GM19023 (cell line): ENCODE measurements at regions not wholly inside any gene's neighbourhood (a gene's known extent, or its start where the extent isn't known, plus 50 kb on each side); places are given as distances from the start of the nearest gene placed in this dataset.

Experiments used
- ATAC-seq: cut with Tn5 transposase; IDR thresholded peaks from one replicate; pipeline ENCODE4 v1.9.1; 2021; ENCODE audit warnings: mild to moderate bottlenecking, moderate library complexity; ENCODE audit not compliant: unreplicated experiment

DNA sequence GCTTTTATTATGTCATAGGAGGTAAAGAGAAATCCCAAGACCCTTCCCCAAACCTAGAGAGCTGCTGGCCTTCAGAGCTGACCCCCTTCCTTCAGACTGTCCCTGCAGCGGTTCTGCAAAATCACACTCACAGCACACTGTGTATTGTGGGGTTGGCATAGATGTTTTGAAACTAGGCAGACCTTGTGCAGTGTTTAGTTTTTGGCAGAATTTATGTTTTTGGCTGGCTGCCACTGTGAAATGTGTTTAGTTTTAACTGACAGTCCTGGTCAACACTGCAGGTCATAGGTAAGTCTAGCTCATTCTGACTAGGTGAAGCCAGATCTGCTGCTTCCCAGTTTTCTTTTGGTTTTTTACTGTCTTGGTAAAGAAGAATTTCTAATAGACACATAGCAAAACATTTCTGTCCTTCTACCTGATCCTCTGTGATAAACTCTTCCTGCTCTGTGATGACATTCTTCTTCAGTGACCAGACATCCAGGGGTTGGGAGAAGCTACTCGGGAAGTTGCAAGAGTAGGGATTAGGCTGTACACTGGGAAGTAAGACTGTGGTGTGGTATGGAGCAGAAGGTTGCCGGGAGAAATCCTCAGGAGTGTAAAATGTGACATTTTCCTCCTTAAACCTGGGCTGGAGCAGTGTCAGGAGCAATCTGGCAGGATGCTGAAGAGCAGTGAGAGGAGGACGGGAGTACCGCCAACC, 209.6 kb upstream of the MCTP2 start:
- ATAC-seq: no peak

DNA sequence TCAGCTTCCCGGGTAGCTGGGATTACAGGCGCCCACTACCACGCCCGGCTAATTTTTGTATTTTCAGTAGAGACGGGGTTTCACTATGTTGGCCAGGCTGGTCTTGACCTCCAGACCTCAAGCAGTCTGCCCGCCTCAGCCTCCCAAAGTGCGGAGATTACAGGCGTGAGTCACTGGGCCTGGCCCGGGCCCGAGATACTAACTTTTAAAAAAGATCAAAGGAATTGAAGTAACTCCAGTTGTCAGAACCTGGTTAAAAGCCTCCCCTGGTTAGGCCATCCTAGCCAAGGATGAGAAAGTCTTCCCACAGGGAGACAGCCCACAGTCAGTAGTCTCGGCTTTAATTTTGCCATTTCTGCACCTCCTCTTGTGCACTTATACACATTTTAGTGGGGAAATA, 212.3 kb upstream of the MCTP2 start:
- no peak for ATAC-seq

DNA sequence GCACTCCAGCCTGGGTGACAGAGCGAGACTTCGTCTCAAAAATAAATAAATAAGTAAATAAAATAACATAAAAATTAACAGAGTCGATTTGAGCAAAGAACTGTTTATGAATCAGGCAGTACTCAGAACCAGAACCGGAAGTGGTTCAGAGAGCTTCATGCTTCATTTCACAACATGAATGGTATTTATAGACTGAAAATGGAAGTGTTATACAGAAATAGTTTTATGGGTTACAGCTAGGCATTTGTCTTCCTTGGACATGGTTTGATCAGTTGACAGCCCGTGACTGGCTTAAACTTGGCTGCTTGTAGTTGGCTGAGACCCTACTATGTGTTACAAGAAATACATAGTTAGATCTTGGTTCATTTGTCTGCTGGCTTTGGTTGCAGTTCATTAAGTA, 216.0 kb upstream of the MCTP2 start:
- no peak for ATAC-seq

DNA sequence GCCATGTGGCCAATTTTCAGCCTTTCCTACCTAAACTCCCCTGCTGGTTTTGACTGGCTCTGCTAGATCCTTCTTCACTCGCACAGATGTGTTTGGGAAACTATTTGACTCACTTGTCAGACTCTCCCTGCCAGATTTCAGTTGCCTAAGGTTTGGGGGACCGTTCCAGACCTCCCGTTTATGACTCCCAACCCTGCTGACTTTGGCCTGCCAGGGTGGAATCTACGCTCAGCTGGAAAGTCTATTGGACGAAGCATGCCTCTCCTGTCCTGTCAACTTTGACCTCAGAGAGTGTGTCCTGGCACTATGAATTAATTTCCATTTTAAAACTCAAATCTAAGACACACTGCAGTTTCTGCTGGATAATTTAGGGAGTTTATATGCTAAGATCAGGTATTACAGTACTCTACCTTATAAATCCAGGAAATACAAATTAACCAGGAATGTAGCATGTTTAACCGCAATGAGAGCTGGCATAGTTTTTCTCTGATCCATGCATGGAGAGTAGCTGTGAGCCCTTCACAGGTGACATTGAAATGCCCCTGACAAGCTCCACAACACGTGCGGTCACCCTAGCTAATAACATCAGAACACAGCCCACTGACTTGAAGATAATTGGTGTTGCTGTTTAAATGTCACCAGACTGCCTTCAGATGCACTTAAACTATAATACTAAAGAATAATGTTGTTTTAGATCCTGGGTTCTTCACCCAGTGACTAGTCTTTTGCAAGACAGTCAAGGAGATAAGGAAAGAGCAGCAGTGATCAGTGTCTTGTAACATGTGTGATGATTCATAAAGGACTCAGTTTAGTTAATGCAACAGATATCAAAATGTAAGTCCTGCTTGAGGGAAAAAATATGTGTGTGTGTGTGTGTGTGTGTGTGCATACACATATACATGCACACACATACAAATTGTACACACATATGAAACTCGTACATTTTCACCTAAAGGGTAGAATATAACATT, 223.0 kb upstream of the MCTP2 start:
- no peak for ATAC-seq

DNA sequence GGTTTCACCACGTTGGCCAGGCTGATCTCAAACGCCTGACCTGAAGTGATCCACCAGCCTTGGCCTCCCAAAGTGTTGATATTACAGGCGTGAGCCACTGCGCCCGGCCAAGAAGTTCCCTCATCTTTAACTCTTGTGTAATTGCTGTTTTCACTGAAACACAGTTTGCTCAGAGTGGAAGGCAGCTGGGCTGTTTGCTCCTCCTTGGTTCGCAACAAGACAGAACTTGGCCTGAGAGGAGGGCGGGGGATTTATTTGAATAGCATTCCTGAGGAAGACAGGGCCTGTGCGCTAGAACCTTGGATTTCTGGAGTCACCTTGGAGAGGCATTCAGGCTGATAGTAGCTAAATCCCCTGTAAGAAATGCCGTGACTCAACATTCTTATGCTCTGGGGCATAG, 226.7 kb upstream of the MCTP2 start:
- no peak for ATAC-seq

DNA sequence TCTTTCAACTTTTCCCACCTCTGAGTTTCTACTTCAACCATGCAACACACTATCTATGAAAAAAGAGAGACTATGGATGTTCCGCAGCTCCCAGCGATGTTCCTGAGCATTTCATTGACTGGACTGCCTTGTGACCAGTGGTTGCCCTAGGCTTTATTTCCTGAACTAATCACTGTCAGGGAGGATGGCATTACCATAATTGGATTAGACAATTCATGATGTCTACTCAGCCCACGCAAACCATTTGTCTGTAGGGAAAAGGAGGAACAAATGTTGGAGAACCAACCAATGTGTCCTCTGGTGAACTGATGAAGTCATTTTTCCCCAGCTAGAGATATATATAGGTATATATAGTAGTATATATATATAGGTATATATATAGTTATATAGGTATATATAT, 229.3 kb upstream of the MCTP2 start:
- no peak for ATAC-seq

DNA sequence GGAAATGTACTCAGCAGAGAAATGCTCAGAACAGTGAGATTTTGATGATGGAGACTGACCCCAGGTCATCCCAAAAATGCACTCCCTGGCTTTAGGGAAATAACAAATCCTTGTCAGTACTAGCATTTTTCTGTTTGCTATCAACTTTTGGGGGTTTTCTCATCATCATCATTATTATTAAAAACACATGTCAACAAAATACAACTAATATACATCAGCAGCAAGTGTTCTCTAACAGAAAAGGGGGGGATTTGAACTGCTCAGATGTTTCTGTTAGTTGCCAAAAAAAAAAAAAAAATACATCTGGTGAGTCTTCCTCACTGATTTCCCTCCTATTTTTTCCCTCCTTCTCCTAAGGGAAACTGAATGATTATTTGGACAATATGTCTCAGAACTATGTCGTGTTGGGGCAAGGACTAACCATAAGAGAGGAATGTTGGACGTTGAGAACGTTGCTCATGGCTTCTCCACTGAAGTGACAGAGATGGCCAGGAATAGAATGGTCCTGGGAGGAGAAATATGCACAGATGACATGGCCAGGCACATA, 230.0 kb upstream of the MCTP2 start:
- no peak for ATAC-seq

DNA sequence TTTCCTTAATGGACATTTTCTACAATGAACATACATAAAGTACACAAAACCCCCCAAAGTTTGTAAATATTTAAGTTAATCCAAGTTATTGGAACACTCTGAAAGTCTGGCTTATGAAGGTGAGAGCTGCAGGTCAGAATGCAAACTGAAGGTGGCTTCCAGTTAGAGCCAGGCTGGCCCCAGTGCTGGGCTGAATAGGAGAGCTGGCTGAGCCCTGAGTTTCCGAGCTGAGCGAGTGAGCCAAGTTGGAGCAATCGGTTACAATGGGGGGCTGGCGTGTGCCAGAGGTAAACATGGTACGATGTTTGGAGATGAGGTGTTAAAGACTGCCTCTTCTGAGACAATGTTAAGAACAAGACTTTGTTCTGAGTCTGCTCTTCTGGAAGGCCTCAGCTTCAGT, 230.8 kb upstream of the MCTP2 start:
- ATAC-seq: no peak

DNA sequence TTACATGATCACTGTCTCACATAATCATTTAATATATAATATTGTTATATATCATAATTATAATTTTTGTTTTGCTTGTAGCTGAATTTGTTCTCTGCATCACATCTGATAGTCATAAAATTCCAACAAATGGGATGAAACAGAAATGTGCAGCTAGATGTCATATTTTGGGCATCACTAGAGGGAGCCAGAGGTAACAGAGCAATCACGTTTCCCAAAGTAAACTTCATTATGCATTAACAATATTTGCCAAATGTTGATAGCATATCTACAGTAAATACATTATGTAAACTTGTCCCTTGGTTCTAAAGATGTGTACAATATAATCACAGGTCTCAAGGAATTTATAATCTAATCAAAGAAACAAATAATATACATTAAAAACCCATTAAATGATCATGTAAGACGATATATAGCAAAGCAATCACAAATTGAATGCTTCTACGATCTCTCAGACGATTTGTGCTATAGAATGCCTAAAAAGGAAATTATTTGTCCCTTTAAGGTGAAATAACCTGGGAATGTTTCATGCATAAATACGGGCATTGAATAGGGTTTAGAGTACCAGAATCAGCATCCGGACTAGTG, 234.2 kb upstream of the MCTP2 start:
- ATAC-seq: no peak

DNA sequence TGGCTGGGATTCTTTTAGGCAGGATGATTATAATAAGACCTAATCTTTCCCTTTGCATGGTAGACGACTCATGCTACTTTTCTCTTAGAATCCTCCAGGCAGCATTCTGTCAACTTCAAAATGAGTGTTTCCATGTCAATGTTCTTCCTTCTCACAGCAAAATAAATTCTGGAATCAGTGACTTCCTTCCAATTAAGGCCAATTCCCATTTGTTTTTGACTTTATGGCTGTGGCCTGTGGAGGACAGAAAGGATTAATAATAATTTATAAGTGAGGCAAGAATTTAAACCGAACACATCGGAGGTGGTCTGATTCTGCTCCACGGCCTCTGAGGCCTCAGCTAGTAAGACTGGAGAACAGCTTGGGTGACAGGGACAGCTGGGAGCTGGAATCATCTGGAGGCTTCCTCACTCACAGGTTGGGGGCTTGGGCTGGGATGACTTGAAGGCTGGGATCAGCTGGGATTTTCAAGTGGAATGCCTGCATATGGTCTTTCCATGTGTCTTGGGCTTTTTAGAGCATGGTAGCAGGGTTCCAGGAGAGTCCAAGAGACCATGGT, 241.8 kb upstream of the MCTP2 start:
- ATAC-seq: no peak

DNA sequence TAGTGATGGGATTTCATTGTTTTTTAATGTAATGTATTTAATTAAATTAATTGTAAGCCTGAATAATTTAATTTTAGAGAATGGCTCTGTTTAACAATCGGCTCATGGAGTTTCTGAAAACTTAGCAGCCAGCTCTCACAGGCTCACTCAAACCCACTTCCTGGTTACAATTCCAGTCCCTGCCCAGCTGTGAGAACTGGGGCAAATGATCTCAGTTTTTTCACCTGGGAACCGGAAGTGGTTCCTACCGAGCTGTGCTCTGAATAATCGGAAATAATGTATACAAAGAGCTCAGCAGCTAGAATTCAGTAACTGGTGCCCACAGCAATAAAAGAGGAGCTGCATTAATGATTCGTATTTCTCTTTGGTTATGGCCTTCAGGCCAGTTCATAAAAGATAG, 244.3 kb upstream of the MCTP2 start:
- no peak for ATAC-seq

DNA sequence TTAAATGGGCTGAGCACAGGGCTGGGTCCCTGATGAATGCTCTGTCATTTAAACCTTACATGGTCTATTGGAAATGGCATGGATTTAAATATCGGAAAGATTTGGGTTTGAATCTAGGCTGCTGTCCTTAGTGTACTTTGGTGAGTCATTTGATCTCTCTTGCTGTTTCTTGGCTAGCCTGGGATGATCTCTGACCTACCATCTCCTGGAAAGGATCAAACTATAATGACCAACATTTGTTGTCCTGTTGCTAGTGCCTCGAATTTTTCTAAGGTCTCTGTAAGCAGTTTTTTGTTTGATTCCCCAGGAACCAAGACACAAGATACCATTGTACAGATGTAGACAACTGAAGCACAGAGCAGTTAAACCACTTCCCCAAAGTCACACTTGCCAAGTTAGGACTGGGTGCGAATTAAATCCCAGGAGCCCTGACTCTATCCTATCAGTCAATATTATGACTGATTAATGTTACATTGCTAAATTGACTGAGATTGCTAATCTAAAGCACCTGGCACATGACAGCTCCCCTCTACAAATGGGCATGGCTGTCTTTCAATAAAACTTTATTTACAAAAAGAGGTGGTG, 244.9 kb upstream of the MCTP2 start:
- ATAC-seq: no peak

DNA sequence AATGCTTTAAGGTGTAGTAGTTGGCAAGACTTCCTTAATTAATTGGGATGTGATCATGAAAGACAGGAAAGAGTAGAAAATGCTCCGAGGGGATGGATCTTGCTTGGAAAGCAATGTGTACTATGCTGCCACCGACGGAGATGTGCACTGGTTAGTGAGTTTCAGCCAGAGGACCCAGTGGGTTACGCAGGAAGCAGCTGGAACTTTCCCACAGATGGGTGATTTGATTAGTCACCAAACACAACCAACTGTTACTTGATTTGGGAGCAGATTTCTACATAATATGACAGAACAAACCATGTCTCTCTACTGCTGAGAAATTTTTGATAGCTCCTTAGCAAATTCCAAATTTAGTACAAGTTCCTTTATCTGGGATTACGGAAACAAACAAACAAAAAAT, 245.4 kb upstream of the MCTP2 start:
- ATAC-seq: no peak

DNA sequence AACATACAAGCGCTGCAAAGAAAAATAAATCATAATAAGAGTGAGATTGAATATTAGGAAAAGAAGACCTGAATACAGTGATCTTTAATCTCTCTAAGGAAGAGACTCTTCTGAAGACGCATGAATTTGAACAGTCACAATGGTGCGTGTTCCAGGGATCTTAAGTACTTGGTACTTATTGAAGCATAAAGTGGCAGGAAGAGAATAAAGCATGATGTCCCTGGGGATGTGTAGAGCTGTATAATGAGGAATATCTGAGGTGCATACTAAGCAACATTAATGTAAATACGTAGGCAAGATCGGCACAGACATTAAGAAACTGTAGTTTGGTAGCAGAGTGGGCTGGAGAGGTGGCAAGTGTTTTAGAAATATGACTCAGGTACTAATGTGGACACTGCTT, 246.2 kb upstream of the MCTP2 start:
- ATAC-seq: no peak

DNA sequence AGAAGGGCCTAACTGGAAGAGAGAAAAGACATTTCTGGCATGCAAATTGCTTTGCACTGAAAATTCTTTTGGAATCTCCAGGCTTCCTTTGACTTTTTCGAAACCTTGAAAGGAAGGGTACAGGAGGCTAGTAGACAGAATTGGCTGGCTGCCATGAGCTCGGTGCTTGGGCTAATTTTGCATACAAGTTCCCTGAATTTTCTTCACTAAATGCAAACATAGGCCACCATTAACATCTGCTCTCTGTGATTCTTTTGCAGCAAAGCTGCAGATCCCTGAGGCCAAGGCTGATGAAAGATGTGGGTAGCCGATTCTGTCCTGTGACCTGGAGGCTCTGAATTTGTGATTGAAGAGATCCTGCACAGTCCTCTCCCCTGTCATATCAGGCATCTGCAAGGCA, 247.8 kb upstream of the MCTP2 start:
- no peak for ATAC-seq

DNA sequence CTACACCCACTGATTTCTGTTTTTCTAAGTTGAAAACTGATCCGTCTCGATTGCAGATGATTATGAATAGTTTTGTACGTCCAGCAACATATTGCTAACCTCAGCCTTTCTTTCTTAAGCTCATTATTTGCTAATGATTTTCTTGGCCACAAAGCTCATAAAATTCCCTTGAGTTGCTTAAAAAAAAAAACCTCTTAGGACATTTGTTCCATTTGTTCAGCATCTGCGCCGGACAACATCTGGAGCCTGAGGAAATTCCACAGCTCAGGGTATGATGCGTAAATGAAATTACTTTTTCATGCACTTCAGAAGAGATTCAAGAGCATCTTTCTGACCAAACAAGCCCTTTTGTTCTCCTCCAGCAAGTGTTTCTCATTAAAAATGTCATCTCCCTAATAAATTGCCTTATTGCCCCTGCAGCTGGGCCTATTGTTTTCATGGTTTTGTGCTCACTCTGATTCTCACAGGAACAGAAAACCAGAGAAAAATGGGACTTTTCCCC, 249.1 kb upstream of the MCTP2 start:
- ATAC-seq: no peak

DNA sequence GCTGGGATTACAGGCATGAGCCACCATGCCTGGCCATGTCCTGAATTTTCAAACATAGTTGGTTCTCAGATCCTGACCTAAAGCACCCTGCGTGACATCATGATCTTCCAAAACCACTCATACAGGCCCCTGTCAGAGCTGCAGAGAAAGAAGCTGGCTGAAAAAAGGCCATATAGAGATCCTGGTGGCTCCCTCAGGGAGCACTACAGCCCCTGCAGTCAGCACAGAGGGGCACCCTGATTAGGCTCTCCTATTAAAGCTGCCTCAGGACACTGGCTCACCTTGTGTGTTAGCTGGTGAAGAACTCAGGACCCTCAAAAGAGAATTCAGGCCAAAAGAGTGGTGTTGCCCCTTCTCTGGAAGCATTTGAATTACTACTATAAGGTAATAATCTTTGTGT, 249.7 kb upstream of the MCTP2 start:
- ATAC-seq: no peak

DNA sequence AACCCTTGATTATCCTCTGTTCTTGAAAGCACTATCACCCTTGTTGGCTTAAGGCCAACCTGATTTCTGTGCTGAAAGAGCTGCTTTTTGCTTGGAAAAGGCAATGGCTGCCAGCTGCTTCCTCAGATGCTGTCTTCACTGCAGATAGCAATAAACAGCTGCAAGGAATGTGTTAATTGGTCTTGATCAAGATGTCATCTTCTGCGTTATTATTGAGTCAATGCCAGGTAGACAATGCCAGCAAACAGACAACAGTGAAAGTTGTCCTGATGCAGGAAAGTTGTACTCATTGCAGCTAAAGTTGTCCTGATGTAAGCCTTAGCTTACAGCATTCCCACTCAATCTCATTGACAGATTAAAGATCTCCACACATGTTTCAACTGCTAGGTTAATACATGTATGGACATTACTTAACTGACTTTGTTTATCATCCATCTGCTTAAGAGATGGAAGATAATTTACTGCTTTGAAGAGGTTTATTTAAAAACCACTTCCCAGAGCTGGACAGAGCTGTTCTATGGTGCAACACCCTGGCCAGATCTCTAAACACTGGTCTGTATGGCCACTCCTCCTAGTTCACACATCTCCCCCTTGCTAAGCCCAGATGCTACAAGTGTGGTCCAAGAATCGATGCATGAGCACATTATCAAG, 251.0 kb upstream of the MCTP2 start:
- no peak for ATAC-seq

DNA sequence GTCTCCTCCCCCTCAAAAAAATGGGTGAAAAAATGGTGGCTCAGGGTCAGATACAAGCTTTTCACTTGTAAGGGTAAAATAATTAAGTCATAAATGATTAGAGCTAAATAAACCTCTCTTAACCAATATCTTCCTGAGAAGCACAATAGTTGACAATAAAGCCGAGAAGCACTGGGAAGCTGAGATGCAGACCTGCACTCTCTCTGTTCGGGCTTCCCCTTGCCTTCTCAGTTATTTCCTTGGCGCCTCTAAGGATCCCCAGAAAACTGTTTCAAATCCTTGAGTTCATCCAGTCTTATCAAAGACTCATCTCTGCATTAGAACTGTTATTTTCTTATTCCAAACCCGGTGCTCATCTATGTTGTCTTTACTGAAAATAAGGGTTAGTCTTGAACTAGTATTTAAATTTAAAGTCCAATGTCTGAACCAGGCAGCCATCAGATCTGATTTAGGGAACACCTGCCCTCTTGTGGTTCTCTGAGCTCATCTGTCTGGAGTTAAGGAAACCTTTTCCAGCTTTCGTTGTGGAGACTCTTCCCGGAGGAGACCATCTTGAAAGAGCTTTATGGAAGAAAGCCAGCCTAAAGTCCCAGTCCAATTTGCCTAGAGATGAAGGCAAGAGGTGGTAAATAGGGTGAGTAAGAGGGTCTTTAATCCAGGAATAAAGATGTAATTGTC, 256.4 kb upstream of the MCTP2 start:
- no peak for ATAC-seq

DNA sequence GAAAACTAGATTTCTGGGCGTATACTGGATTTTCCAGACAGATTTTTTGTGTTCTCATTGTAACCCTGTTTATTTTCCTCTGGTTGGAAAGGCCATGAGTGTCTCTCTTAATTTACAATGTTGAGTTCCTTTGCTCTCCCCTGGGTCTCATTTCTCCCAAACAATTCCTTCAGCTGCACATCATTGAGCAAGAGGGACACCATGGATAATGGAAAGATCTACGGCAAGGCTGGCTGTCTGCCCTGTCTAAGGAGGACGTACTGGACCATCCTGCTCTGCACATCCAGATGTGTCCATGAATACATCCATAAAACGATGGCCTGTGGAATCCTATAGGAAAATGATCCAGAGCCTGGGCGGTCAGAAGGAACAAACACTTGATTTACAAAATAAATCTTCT, 258.1 kb upstream of the MCTP2 start:
- no peak for ATAC-seq
